D721Med (cell line): ENCODE measurements at regions not wholly inside any gene's neighbourhood (a gene's known extent, or its start where the extent isn't known, plus 50 kb on each side); places are given as distances from the start of the nearest gene placed in this dataset.

Source experiments
- DNase-seq: peaks from one replicate; pipeline ENCODE4 v3.0.0; 2011; ENCODE audit warnings: low spot score; ENCODE audit not compliant: insufficient read length
- FAIRE-seq: peaks from 2 replicates; lab custom pipeline; 2011; peaks lifted over from hg19 to GRCh38; lab: Jason Lieb, UNC
- CTCF ChIP-seq: IDR thresholded peaks from 2 replicates; pipeline ENCODE4 v1.5.1; 2012; ENCODE audit warnings: mild to moderate bottlenecking, control low read depth; ENCODE audit not compliant: insufficient read depth; ENCODE audit errors: missing control alignments

- TF ChIP-seq CTCF, result no peak
- FAIRE-seq (no peak), DNase-seq (no peak)
These were observed 107.6 kb downstream of the AMER1 start for GRCh38 chrX:64097891-64098290.

GRCh38 chrX:64093761-64094160, 111.7 kb downstream of the AMER1 start:
- peak; percentile 39 for TF ChIP-seq CTCF
- FAIRE-seq (no peak), DNase-seq (no peak)
